Mesenchymal stem cell (in vitro differentiated cells and primary cell): ENCODE measurements at regions not wholly inside any gene's neighbourhood (a gene's known extent, or its start where the extent isn't known, plus 50 kb on each side); places are given as distances from the start of the nearest gene placed in this dataset.
"Not testable (repeated sequence)": the region's sequence is repeated elsewhere in the genome, so short reads cannot be mapped to it uniquely, and the experiment has no call there.

ENCODE experiments used
- DNase-seq: peaks from one replicate; pipeline ENCODE4 v3.0.0-alpha.2; 2013
- H2AFZ ChIP-seq: one replicate; pipeline ENCODE4 v1.6.1; 2013; ENCODE audit warnings: low read depth, mild to moderate bottlenecking, control low read depth, inconsistent platforms, low read length, moderate library complexity
- H2AK5ac ChIP-seq: 2 replicates; pipeline ENCODE4 v1.6.1; 2013; ENCODE audit warnings: low read length, moderate library complexity, mild to moderate bottlenecking, inconsistent platforms; ENCODE audit not compliant: severe bottlenecking
- H2BK120ac ChIP-seq: one replicate; pipeline ENCODE4 v1.6.1; 2013; ENCODE audit warnings: low read depth, mild to moderate bottlenecking, inconsistent platforms, low read length, moderate library complexity
- H2BK12ac ChIP-seq, 2 experiments: one replicate each; pipeline ENCODE4 v1.6.1; 2013; ENCODE audit warnings: inconsistent platforms in 2 of 2, low read length in 2 of 2, mild to moderate bottlenecking in 2 of 2, moderate library complexity in 2 of 2, control low read depth in 1 of 2
- H2BK15ac ChIP-seq: one replicate; pipeline ENCODE4 v1.6.1; 2013; ENCODE audit warnings: mild to moderate bottlenecking, low read depth, inconsistent platforms; ENCODE audit not compliant: poor library complexity, severe bottlenecking
- H2BK5ac ChIP-seq: 2 replicates; pipeline ENCODE4 v1.6.1; 2013; ENCODE audit warnings: low read depth, mild to moderate bottlenecking, low read length, control low read depth, inconsistent platforms; ENCODE audit not compliant: poor library complexity, severe bottlenecking
- H3K14ac ChIP-seq, 2 experiments: one replicate each; pipeline ENCODE4 v1.6.1; 2013; ENCODE audit warnings: inconsistent platforms in 2 of 2, low read length in 2 of 2, control low read depth in 1 of 2, mild to moderate bottlenecking in 1 of 2, moderate library complexity in 1 of 2
- H3K18ac ChIP-seq, 2 experiments: one replicate each; pipeline ENCODE4 v1.6.1; 2013; ENCODE audit warnings: inconsistent platforms in 2 of 2, low read length in 2 of 2, control low read depth in 1 of 2, low read depth in 1 of 2, mild to moderate bottlenecking in 1 of 2
- H3K23ac ChIP-seq, 2 experiments: one replicate each; pipeline ENCODE4 v1.6.1; 2013; ENCODE audit warnings: inconsistent platforms in 2 of 2, low read length in 2 of 2, mild to moderate bottlenecking in 2 of 2, moderate library complexity in 2 of 2, control low read depth in 1 of 2
- H3K27ac ChIP-seq: 2 replicates; pipeline ENCODE4 v1.5.1; 2013; ENCODE audit warnings: mild to moderate bottlenecking, moderate library complexity, low read length, control low read depth, inconsistent platforms; ENCODE audit not compliant: poor library complexity, severe bottlenecking
- H3K27me3 ChIP-seq, 2 experiments: 2 replicates each; pipeline versions ENCODE4 v1.6.1 to v1.7.0; 2013; ENCODE audit warnings: low read length in 2 of 2, mild to moderate bottlenecking in 2 of 2, moderate library complexity in 2 of 2, control low read depth in 1 of 2, inconsistent platforms in 1 of 2; ENCODE audit not compliant: control insufficient read depth in 1 of 2, insufficient read depth in 1 of 2
- H3K36me3 ChIP-seq, 2 experiments: 2 replicates each; pipeline versions ENCODE4 v1.6.1 to v1.7.0; 2013; ENCODE audit warnings: low read length in 2 of 2, control low read depth in 1 of 2, inconsistent platforms in 1 of 2, low read depth in 1 of 2, mild to moderate bottlenecking in 1 of 2; ENCODE audit not compliant: insufficient read depth in 2 of 2, control insufficient read depth in 1 of 2
- H3K4ac ChIP-seq, 2 experiments: one replicate each; pipeline ENCODE4 v1.6.1; 2013; ENCODE audit warnings: inconsistent platforms in 2 of 2, low read length in 2 of 2, mild to moderate bottlenecking in 2 of 2, moderate library complexity in 2 of 2, control low read depth in 1 of 2, low read depth in 1 of 2
- H3K4me1 ChIP-seq: 2 replicates; pipeline ENCODE4 v1.6.1; 2013; ENCODE audit warnings: low read depth, low read length, control low read depth; ENCODE audit not compliant: control insufficient read depth, insufficient read depth
- H3K4me2 ChIP-seq: 2 replicates; pipeline ENCODE4 v1.6.1; 2013; ENCODE audit warnings: low read length, mild to moderate bottlenecking, inconsistent platforms; ENCODE audit not compliant: poor library complexity, severe bottlenecking
- H3K4me3 ChIP-seq, 2 experiments: 2 replicates each; pipeline versions ENCODE4 v1.5.1 to v1.7.0; 2013; ENCODE audit warnings: low read length in 2 of 2, mild to moderate bottlenecking in 2 of 2, control low read depth in 1 of 2, low read depth in 1 of 2; ENCODE audit not compliant: insufficient read depth in 1 of 2
- H3K79me1 ChIP-seq: replicated peaks from 2 replicates; pipeline ENCODE4 v1.6.1; 2013; ENCODE audit warnings: mild to moderate bottlenecking, control low read depth, low read length, inconsistent platforms; ENCODE audit not compliant: poor library complexity, severe bottlenecking
- H3K9ac ChIP-seq: 2 replicates; pipeline ENCODE4 v1.7.0; 2013; ENCODE audit warnings: mild to moderate bottlenecking, low read length, moderate library complexity
- H3K9me3 ChIP-seq: 2 replicates; pipeline ENCODE4 v1.7.0; 2013; ENCODE audit warnings: mild to moderate bottlenecking, low read length; ENCODE audit not compliant: control insufficient read depth
- H4K8ac ChIP-seq: one replicate; pipeline ENCODE4 v1.6.1; 2013; ENCODE audit warnings: inconsistent platforms, mild to moderate bottlenecking, low read length, moderate library complexity
- H4K91ac ChIP-seq: one replicate; pipeline ENCODE4 v1.6.1; 2013; ENCODE audit warnings: mild to moderate bottlenecking, low read length, inconsistent platforms
- WGBS: methylation state at CpG from one replicate; pipeline ENCODE4 v1.1.7; 2013; ENCODE audit warnings: mixed read lengths; 5-methylcytosine and 5-hydroxymethylcytosine counted together

GRCh38 chr1:90219166-90219871 is 224.4 kb downstream of the ZNF326 start:
- not testable (repeated sequence) for H3K79me1 ChIP-seq, H3K27me3 ChIP-seq, H3K4me3 ChIP-seq, DNase-seq, H4K91ac ChIP-seq, H2BK12ac ChIP-seq, H3K4me1 ChIP-seq, H3K36me3 ChIP-seq, H2AFZ ChIP-seq, H3K18ac ChIP-seq, H3K4ac ChIP-seq, H4K8ac ChIP-seq, H3K9ac ChIP-seq, H2BK5ac ChIP-seq, H3K23ac ChIP-seq, H3K27ac ChIP-seq, H2BK15ac ChIP-seq, H2BK120ac ChIP-seq, H3K14ac ChIP-seq, H2AK5ac ChIP-seq, H3K4me2 ChIP-seq, H3K9me3 ChIP-seq
- 19% methylated on average over 23 of the region's 27 CpGs for WGBS

GRCh38 chr1:90210633-90211491 is 216.0 kb downstream of the ZNF326 start:
- Histone ChIP-seq H3K27ac (no peak overlapping the region), H3K36me3 (no peaks in the 10 kb centered on the region), H3K4ac (no peak overlapping the region), H2AFZ (no peak overlapping the region), H3K23ac (no peak overlapping the region), H3K18ac (no peak overlapping the region), H3K4me3 (no peak overlapping the region), H3K9ac (no peak overlapping the region), H3K9me3 (no peaks in the 10 kb centered on the region), H3K79me1 (no peaks in the 10 kb centered on the region), H2BK15ac (no peak overlapping the region), H2BK12ac (no peak overlapping the region), H2AK5ac (no peak overlapping the region), H3K14ac (no peak overlapping the region), H4K91ac (no peak overlapping the region), H2BK5ac (no peak overlapping the region), H3K4me1 (no peaks in the 10 kb centered on the region), H4K8ac (no peak overlapping the region), H2BK120ac (no peak overlapping the region), H3K4me2 (no peak overlapping the region), H3K27me3 (peaks cover 0 to 4% of the 10 kb centered on the region in 2 experiments)
- no peak for DNase-seq
- WGBS = 92% methylated on average over 5 of the region's 6 CpGs

- H2BK5ac ChIP-seq = no peak overlapping the region
- no peak overlapping the region for H2AFZ ChIP-seq
- no peak overlapping the region for H3K4me3 ChIP-seq
- no peaks in the 10 kb centered on the region for H3K9me3 ChIP-seq
- no peaks in the 10 kb centered on the region for H3K79me1 ChIP-seq
- H2BK12ac ChIP-seq = no peak overlapping the region
- H4K91ac ChIP-seq = no peak overlapping the region
- no peak overlapping the region for H2AK5ac ChIP-seq
- no peak overlapping the region for H4K8ac ChIP-seq
- H3K18ac ChIP-seq = no peak overlapping the region
- H3K27me3 ChIP-seq = peaks cover 0 to 4% of the 10 kb centered on the region in 2 experiments
- no peak overlapping the region for H3K9ac ChIP-seq
- no peak overlapping the region for H3K4ac ChIP-seq
- no peak overlapping the region for H2BK120ac ChIP-seq
- H2BK15ac ChIP-seq = no peak overlapping the region
- no peak for DNase-seq
- WGBS = 73% methylated on average over 4 of the region's 5 CpGs
- no peaks in the 10 kb centered on the region for H3K36me3 ChIP-seq
- no peak overlapping the region for H3K23ac ChIP-seq
- no peak overlapping the region for H3K14ac ChIP-seq
- H3K4me1 ChIP-seq = no peaks in the 10 kb centered on the region
- H3K27ac ChIP-seq = no peak overlapping the region
- H3K4me2 ChIP-seq = no peak overlapping the region
These were observed 214.0 kb downstream of the ZNF326 start for GRCh38 chr1:90208949-90209348.

GRCh38 chr1:90206260-90206659 is 211.3 kb downstream of the ZNF326 start:
- Histone ChIP-seq H4K8ac (no peak overlapping the region), H3K23ac (no peak overlapping the region), H3K9ac (no peak overlapping the region), H3K4me1 (no peaks in the 10 kb centered on the region), H3K79me1 (no peaks in the 10 kb centered on the region), H3K9me3 (no peaks in the 10 kb centered on the region), H3K18ac (no peak overlapping the region), H2BK15ac (no peak overlapping the region), H3K4ac (no peak overlapping the region), H2AFZ (no peak overlapping the region), H2BK12ac (no peak overlapping the region), H3K4me3 (no peak overlapping the region), H3K4me2 (no peak overlapping the region), H2AK5ac (no peak overlapping the region), H4K91ac (no peak overlapping the region), H3K36me3 (no peaks in the 10 kb centered on the region), H2BK5ac (no peak overlapping the region), H3K14ac (no peak overlapping the region), H2BK120ac (no peak overlapping the region), H3K27me3 (peaks cover 0 to 4% of the 10 kb centered on the region in 2 experiments), H3K27ac (no peak overlapping the region)
- no peak for DNase-seq
